Retinal pigment epithelial cell (primary cell): ENCODE measurements at regions not wholly inside any gene's neighbourhood (a gene's known extent, or its start where the extent isn't known, plus 50 kb on each side); places are given as distances from the start of the nearest gene placed in this dataset.

Experiments used
- DNase-seq: peaks from one replicate; pipeline ENCODE4 v3.0.0-alpha.2; 2010; ENCODE audit warnings: low read depth
- H3K4me3 ChIP-seq: 2 replicates; pipeline ENCODE4 v1.5.1; 2011; ENCODE audit warnings: mild to moderate bottlenecking, low read length, control low read depth, moderate library complexity
- CTCF ChIP-seq: conservative IDR thresholded peaks from 2 replicates; pipeline ENCODE4 v1.5.1; 2011; ENCODE audit warnings: low read depth, low read length, control low read depth, inconsistent platforms

GRCh38 chr17:33516645-33517044 is 223.6 kb upstream of the ASIC2 start:
- no peak for TF ChIP-seq CTCF
- H3K4me3 ChIP-seq = no peak overlapping the region
- no peak for DNase-seq

- no peak overlapping the region for H3K4me3 ChIP-seq
- no peak for DNase-seq
- TF ChIP-seq CTCF = no peak
Observed at GRCh38 chr17:33517746-33518145, 224.7 kb upstream of the ASIC2 start.

- TF ChIP-seq CTCF = no peak
- no peak for DNase-seq
- no peak overlapping the region for H3K4me3 ChIP-seq
Observed at GRCh38 chr17:33519692-33520091, 226.6 kb upstream of the ASIC2 start.

GRCh38 chr17:33520426-33521330 is 227.6 kb upstream of the ASIC2 start:
- no peak overlapping the region for H3K4me3 ChIP-seq
- DNase-seq = no peak
- TF ChIP-seq CTCF = peak; percentile 96

- no peak for DNase-seq
- no peak overlapping the region for H3K4me3 ChIP-seq
- peak; percentile 85 for TF ChIP-seq CTCF
Observed at GRCh38 chr17:33521784-33522183, 228.7 kb upstream of the ASIC2 start.

- peak; percentile 35 for TF ChIP-seq CTCF
- no peak overlapping the region for H3K4me3 ChIP-seq
- no peak for DNase-seq
Observed at GRCh38 chr17:33522623-33523022, 229.5 kb upstream of the ASIC2 start.

- no peak for TF ChIP-seq CTCF
- DNase-seq = peak; percentile 42
- H3K4me3 ChIP-seq = no peak overlapping the region
Observed at GRCh38 chr17:33523577-33523981, 230.5 kb upstream of the ASIC2 start.
